IMR-90 (cell line): ENCODE measurements at regions not wholly inside any gene's neighbourhood (a gene's known extent, or its start where the extent isn't known, plus 50 kb on each side); places are given as distances from the start of the nearest gene placed in this dataset.

Experiments
- ATAC-seq: fragments of 200-7000 bp; cut with Tn5 transposase; 2 replicates; pipeline ENCODE4 v1.9.1; 2020; ENCODE audit warnings: low read depth, mild to moderate bottlenecking, moderate library complexity
- BruUV-seq: library from RNA; stranded (reverse); fragments of 400-500 nt; replicated peaks from 2 replicates; lab custom pipeline; 2021; lab: Mats Ljungman, UMichigan
- CTCF ChIA-PET: fragments of 300-600 bp; formaldehyde crosslinking; extraction: SDS; loops from one replicate; lab custom pipeline; 2021; ENCODE audit warnings: antibody characterized with exemption; lab: Yijun Ruan, JAX
- POLR2A ChIA-PET: fragments of 300-600 bp; sonication (Branson Sonifier 250); formaldehyde crosslinking; loops from one replicate; lab custom pipeline; 2022; ENCODE audit warnings: antibody characterized with exemption; ENCODE audit not compliant: unreplicated experiment; lab: Charles Lee
- DNase-seq: peaks from one replicate; pipeline ENCODE4 v3.0.0; 2013
- H2AFZ ChIP-seq: replicated peaks from 2 replicates; pipeline ENCODE3; 2013; ENCODE audit warnings: low read length, mild to moderate bottlenecking; ENCODE audit not compliant: poor library complexity
- H2AK5ac ChIP-seq: 2 replicates; pipeline ENCODE4 v1.6.1; 2013; ENCODE audit warnings: low read depth, low read length, inconsistent platforms
- H2AK9ac ChIP-seq: replicated peaks from 2 replicates; pipeline ENCODE3; 2013; ENCODE audit warnings: mild to moderate bottlenecking, low read depth, low read length, moderate library complexity; ENCODE audit not compliant: poor library complexity
- H2BK120ac ChIP-seq: 2 replicates; pipeline ENCODE4 v1.6.1; 2013; ENCODE audit warnings: low read depth, low read length, inconsistent platforms
- H2BK15ac ChIP-seq: 3 replicates; pipeline ENCODE4 v1.6.1; 2013; ENCODE audit warnings: low read depth, low read length, inconsistent platforms
- H2BK20ac ChIP-seq: 2 replicates; pipeline ENCODE4 v1.6.1; 2013; ENCODE audit warnings: low read depth, mild to moderate bottlenecking, inconsistent platforms, low read length, moderate library complexity
- H2BK5ac ChIP-seq: 2 replicates; pipeline ENCODE4 v1.6.1; 2013; ENCODE audit warnings: mild to moderate bottlenecking, low read depth, low read length, inconsistent platforms; ENCODE audit not compliant: poor library complexity, severe bottlenecking
- H3K14ac ChIP-seq: replicated peaks from 2 replicates; pipeline ENCODE4 v1.6.1; 2013; ENCODE audit warnings: low read depth, low read length, inconsistent platforms
- H3K18ac ChIP-seq: 2 replicates; pipeline ENCODE4 v1.6.1; 2013; ENCODE audit warnings: low read depth, low read length, control low read depth
- H3K23ac ChIP-seq: 2 replicates; pipeline ENCODE4 v1.6.1; 2013; ENCODE audit warnings: low read depth, low read length, inconsistent platforms
- H3K27ac ChIP-seq: 2 replicates; pipeline ENCODE4 v1.5.1; 2013; ENCODE audit warnings: mild to moderate bottlenecking, control low read depth, low read length; ENCODE audit not compliant: insufficient read depth
- H3K27me3 ChIP-seq: 2 replicates; pipeline ENCODE4 v1.6.1; 2013; ENCODE audit warnings: low read length; ENCODE audit not compliant: control insufficient read depth, insufficient read depth
- H3K36me3 ChIP-seq: 2 replicates; pipeline ENCODE4 v1.6.1; 2013; ENCODE audit warnings: low read length, mixed read lengths; ENCODE audit not compliant: control insufficient read depth, insufficient read depth
- H3K4ac ChIP-seq: 2 replicates; pipeline ENCODE4 v1.6.1; 2013; ENCODE audit warnings: low read depth, low read length, inconsistent platforms
- H3K4me1 ChIP-seq: 2 replicates; pipeline ENCODE4 v1.6.1; 2013; ENCODE audit warnings: low read length, mixed read lengths; ENCODE audit not compliant: control insufficient read depth, insufficient read depth
- H3K4me2 ChIP-seq: 2 replicates; pipeline ENCODE4 v1.6.1; 2013; ENCODE audit warnings: low read depth, mild to moderate bottlenecking, control low read depth, low read length, moderate library complexity
- H3K4me3 ChIP-seq: 2 replicates; pipeline ENCODE4 v1.5.1; 2013; ENCODE audit warnings: low read depth, mild to moderate bottlenecking, control low read depth, low read length, moderate library complexity; ENCODE audit not compliant: insufficient read depth
- H3K56ac ChIP-seq: 2 replicates; pipeline ENCODE4 v1.6.1; 2013; ENCODE audit warnings: low read length, inconsistent platforms; ENCODE audit not compliant: insufficient read depth; ENCODE audit errors: extremely low read depth
- H3K79me1 ChIP-seq, 2 experiments: 2 replicates each; pipeline ENCODE4 v1.6.1; 2013; ENCODE audit warnings: low read length in 2 of 2, inconsistent platforms in 1 of 2, low read depth in 1 of 2
- H3K9ac ChIP-seq: 2 replicates; pipeline ENCODE4 v1.6.1; 2013; ENCODE audit warnings: low read depth, low read length, control low read depth
- H3K9me1 ChIP-seq: 2 replicates; pipeline ENCODE4 v1.6.1; 2013; ENCODE audit warnings: low read length, inconsistent platforms; ENCODE audit not compliant: insufficient read depth
- H3K9me3 ChIP-seq: 2 replicates; pipeline ENCODE4 v1.6.1; 2013; ENCODE audit warnings: low read length; ENCODE audit not compliant: control insufficient read depth, insufficient read depth
- H4K20me1 ChIP-seq: 2 replicates; pipeline ENCODE4 v1.6.1; 2013; ENCODE audit warnings: low read length, inconsistent platforms; ENCODE audit not compliant: insufficient read depth
- H4K5ac ChIP-seq: 2 replicates; pipeline ENCODE4 v1.6.1; 2013; ENCODE audit warnings: mild to moderate bottlenecking, low read depth, low read length, control low read depth
- H4K8ac ChIP-seq, 2 experiments: 2 replicates each; pipeline ENCODE4 v1.6.1; 2013; ENCODE audit warnings: low read depth in 2 of 2, low read length in 2 of 2, control low read depth in 1 of 2, inconsistent platforms in 1 of 2
- H4K91ac ChIP-seq: 2 replicates; pipeline ENCODE4 v1.6.1; 2013; ENCODE audit warnings: low read depth, low read length, inconsistent platforms; ENCODE audit not compliant: insufficient read depth
- CEBPB ChIP-seq: IDR thresholded peaks from 2 replicates; pipeline ENCODE4 v1.6.1; 2012; ENCODE audit warnings: low read depth, low read length, improper control_type of control experiment
- CHD1 ChIP-seq: IDR thresholded peaks from 2 replicates; pipeline ENCODE4 v1.6.1; 2012; ENCODE audit warnings: low read depth, low read length, improper control_type of control experiment
- MAZ ChIP-seq: IDR thresholded peaks from 2 replicates; pipeline ENCODE4 v1.6.1; 2012; ENCODE audit warnings: low read depth, mild to moderate bottlenecking, low read length, improper control_type of control experiment, moderate library complexity, borderline replicate concordance
- MXI1 ChIP-seq: IDR thresholded peaks from 2 replicates; pipeline ENCODE4 v1.6.1; 2012; ENCODE audit warnings: low read depth, mild to moderate bottlenecking, low read length, moderate library complexity, borderline replicate concordance
- RAD21 ChIP-seq: IDR thresholded peaks from 2 replicates; pipeline ENCODE4 v1.6.1; 2012; ENCODE audit warnings: low read length, improper control_type of control experiment
- SMC3 ChIP-seq: fragments of 150-350 bp; IDR thresholded peaks from 2 replicates; pipeline ENCODE4 v1.6.1; 2016; ENCODE audit warnings: low read depth, mild to moderate bottlenecking, antibody characterized with exemption, low read length, moderate library complexity
- WGBS, 2 experiments: methylation state at CpG; one replicate each; pipeline versions ENCODE4 v1.1.5 to v1.1.7; 2013; ENCODE audit warnings: missing lambda C conversion rate in 2 of 2; ENCODE audit not compliant: insufficient read length in 1 of 2; ENCODE audit errors: extremely low coverage in 2 of 2; 5-methylcytosine and 5-hydroxymethylcytosine counted together
- dilution Hi-C: fragments of 300-500 bp; cut with HindIII; formaldehyde crosslinking; loops from one replicate; pipeline ENCODE4 v1.14.3; 2018; ENCODE audit warnings: low sequenced_read_pairs; ENCODE audit not compliant: unreplicated experiment
- in situ Hi-C: fragments of 300-500 bp; cut with MboI; formaldehyde crosslinking; loops from 3 replicates; pipeline ENCODE4 v1.14.3; 2019; ENCODE audit warnings: low sequenced_read_pairs, inconsistent platforms, mixed read lengths
- intact Hi-C: fragments of 100-400 bp; cut with micrococcal nuclease; formaldehyde crosslinking; loops from 2 replicates; pipeline ENCODE4 v1.10.0; 2022
- TF ChIP-seq, protein P1 (sequence below): fragments of 150-350 bp; IDR thresholded peaks from 2 replicates; pipeline ENCODE4 v1.6.1; 2017; ENCODE audit warnings: mild to moderate bottlenecking, antibody characterized with exemption, low read length, low read depth
- TF ChIP-seq, protein P2 (sequence below): fragments of 150-350 bp; IDR thresholded peaks from 2 replicates; pipeline ENCODE4 v1.6.1; 2016; ENCODE audit warnings: low read depth, mild to moderate bottlenecking, low read length, moderate library complexity, borderline replicate concordance

DNA sequence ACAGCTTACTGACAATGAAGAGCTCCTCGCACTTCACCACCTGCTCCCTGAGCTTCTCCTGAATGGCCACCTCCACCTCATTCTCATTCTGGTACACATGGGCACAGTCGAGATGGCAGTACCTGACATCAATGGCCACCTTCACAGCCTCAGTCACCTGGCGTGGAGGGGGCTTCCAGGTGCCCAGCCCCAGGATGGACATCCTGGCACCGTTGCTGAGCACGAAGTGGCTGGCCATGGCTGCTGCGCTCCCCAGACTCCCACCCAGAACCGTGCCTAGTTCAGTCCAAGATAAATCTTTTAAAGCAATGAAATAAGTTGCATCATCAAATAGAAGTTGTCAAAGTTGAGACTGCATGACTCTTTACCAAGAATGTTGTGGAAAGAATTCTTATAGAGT, 128.1 kb upstream of the SOX6 start:
- no peak overlapping the region for H4K91ac ChIP-seq
- no peak overlapping the region for H4K8ac ChIP-seq
- no peak overlapping the region for H3K4me2 ChIP-seq
- TF ChIP-seq SMC3: no peak
- no peak for TF ChIP-seq MAZ
- no peak for TF ChIP-seq RAD21
- peak; percentile 48; the same call in 1 of the 2 replicates for TF ChIP-seq CEBPB
- TF ChIP-seq MXI1: no peak
- no peak for TF ChIP-seq CHD1
- TF ChIP-seq, protein P1, sequence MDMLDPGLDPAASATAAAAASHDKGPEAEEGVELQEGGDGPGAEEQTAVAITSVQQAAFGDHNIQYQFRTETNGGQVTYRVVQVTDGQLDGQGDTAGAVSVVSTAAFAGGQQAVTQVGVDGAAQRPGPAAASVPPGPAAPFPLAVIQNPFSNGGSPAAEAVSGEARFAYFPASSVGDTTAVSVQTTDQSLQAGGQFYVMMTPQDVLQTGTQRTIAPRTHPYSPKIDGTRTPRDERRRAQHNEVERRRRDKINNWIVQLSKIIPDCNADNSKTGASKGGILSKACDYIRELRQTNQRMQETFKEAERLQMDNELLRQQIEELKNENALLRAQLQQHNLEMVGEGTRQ: no peak
- TF ChIP-seq, protein P2, sequence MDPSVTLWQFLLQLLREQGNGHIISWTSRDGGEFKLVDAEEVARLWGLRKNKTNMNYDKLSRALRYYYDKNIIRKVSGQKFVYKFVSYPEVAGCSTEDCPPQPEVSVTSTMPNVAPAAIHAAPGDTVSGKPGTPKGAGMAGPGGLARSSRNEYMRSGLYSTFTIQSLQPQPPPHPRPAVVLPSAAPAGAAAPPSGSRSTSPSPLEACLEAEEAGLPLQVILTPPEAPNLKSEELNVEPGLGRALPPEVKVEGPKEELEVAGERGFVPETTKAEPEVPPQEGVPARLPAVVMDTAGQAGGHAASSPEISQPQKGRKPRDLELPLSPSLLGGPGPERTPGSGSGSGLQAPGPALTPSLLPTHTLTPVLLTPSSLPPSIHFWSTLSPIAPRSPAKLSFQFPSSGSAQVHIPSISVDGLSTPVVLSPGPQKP: no peak
- ChIA-PET POLR2A (no interaction called here), CTCF (no interaction called here)
- no peak overlapping the region for H2BK5ac ChIP-seq
- no peak overlapping the region for H3K23ac ChIP-seq
- DNase-seq (no peak), ATAC-seq (no peak)
- no peak overlapping the region for H2BK120ac ChIP-seq
- H3K4me1 ChIP-seq: no peaks in the 10 kb centered on the region
- H3K9me1 ChIP-seq: no peaks in the 10 kb centered on the region
- H2AK5ac ChIP-seq: no peak overlapping the region
- peaks cover 0 to 3% of the 10 kb centered on the region in 2 experiments; a peak in 2 of 4 replicates for H3K79me1 ChIP-seq
- intact Hi-C loops: no loop called here
- 100% methylated on average over 1 of the region's 7 CpGs; no CpG with 5 or more reads in 1 of the 2 experiments for WGBS, 2 experiments
- no peak overlapping the region for H2AFZ ChIP-seq
- H4K5ac ChIP-seq: no peak overlapping the region
- no peak overlapping the region for H3K4ac ChIP-seq
- no TSS peak for BruUV-seq
- H3K18ac ChIP-seq: no peak overlapping the region
- H4K20me1 ChIP-seq: no peaks in the 10 kb centered on the region
- H3K36me3 ChIP-seq: no peaks in the 10 kb centered on the region
- H3K9ac ChIP-seq: no peak overlapping the region
- no peak overlapping the region for H3K14ac ChIP-seq
- H3K27me3 ChIP-seq: no peaks in the 10 kb centered on the region
- H3K4me3 ChIP-seq: no peak overlapping the region
- H2BK15ac ChIP-seq: no peak overlapping the region
- dilution Hi-C loops: no loop called here
- no peak overlapping the region for H2BK20ac ChIP-seq
- in situ Hi-C loops: no loop called here
- no peaks in the 10 kb centered on the region for H3K9me3 ChIP-seq
- H3K27ac ChIP-seq: no peak overlapping the region
- no peak overlapping the region for H3K56ac ChIP-seq
- H2AK9ac ChIP-seq: no peak overlapping the region
